ENCODE measurements at regions not wholly inside any gene's neighbourhood (a gene's known extent, or its start where the extent isn't known, plus 50 kb on each side); places are given as distances from the start of the nearest gene placed in this dataset.

- no peak overlapping the region for H3K4me2 ChIP-seq (ENCODE audit: low read depth, low read length)
- H3K9ac ChIP-seq (ENCODE audit: low read length) = no peak overlapping the region
- H3K27me3 ChIP-seq (replicated peaks; ENCODE audit: insufficient read depth, low read length) = no peaks in the 10 kb centered on the region
Observed at GRCh38 chr6:130602151-130602770, 224.9 kb upstream of the SMLR1 start.

GRCh38 chr6:130603391-130603790 is 223.8 kb upstream of the SMLR1 start:
- no peaks in the 10 kb centered on the region for H3K27me3 ChIP-seq (replicated peaks; ENCODE audit: insufficient read depth, low read length)

More at GRCh38 chr6:130602151-130602770, 224.9 kb upstream of the SMLR1 start:
- no peaks in the 10 kb centered on the region for H4K20me1 ChIP-seq (ENCODE audit: insufficient read depth, low read length)
- DNase-seq = no peak
- H3K36me3 ChIP-seq (replicated peaks; ENCODE audit: insufficient read depth, low read length) = no peaks in the 10 kb centered on the region
- no peak overlapping the region for H3K27ac ChIP-seq (ENCODE audit: low read length)
- no peaks in the 10 kb centered on the region for H3K9me3 ChIP-seq (replicated peaks; ENCODE audit: insufficient read depth, low read length)
- no peak overlapping the region for H2AFZ ChIP-seq (ENCODE audit: low read length)
- no peaks in the 10 kb centered on the region for H3F3A ChIP-seq (ENCODE audit: insufficient read depth, low read length)
- 0 out of 2 replicates have a peak, but pooled peaks cover 5% of the 10 kb centered on the region for H3K4me1 ChIP-seq (ENCODE audit: low read length)
- no peak for TF ChIP-seq EZH2phosphoT487 (IDR thresholded peaks at IDR 0.05; ENCODE audit: low read length)
- TF ChIP-seq CTCF (IDR thresholded peaks at IDR 0.05; ENCODE audit: low read length) = no peak
- TF ChIP-seq EZH2 (optimal IDR thresholded peaks at IDR 0.05; ENCODE audit: low read depth, low read length) = no peak
- no peak overlapping the region for H3K4me3 ChIP-seq (ENCODE audit: low read length)
- no peaks in the 10 kb centered on the region for H3K79me2 ChIP-seq (ENCODE audit: low read length)
- H3K9me2 ChIP-seq (replicated peaks; ENCODE audit: insufficient read depth, low read length) = no peaks in the 10 kb centered on the region

GRCh38 chr6:130604841-130605399 is 222.3 kb upstream of the SMLR1 start:
- 0 out of 2 replicates have a peak, but pooled peaks cover 5% of the 10 kb centered on the region for H3K4me1 ChIP-seq (ENCODE audit: low read length)
- no peaks in the 10 kb centered on the region for H3K9me2 ChIP-seq (replicated peaks; ENCODE audit: insufficient read depth, low read length)
- H3K9me3 ChIP-seq (replicated peaks; ENCODE audit: insufficient read depth, low read length) = no peaks in the 10 kb centered on the region
- no peaks in the 10 kb centered on the region for H4K20me1 ChIP-seq (ENCODE audit: insufficient read depth, low read length)
- no peaks in the 10 kb centered on the region for H3K27me3 ChIP-seq (replicated peaks; ENCODE audit: insufficient read depth, low read length)
- no peak overlapping the region for H3K27ac ChIP-seq (ENCODE audit: low read length)
- no peaks in the 10 kb centered on the region for H3F3A ChIP-seq (ENCODE audit: insufficient read depth, low read length)
- no peak overlapping the region for H2AFZ ChIP-seq (ENCODE audit: low read length)
- H3K36me3 ChIP-seq (replicated peaks; ENCODE audit: insufficient read depth, low read length) = no peaks in the 10 kb centered on the region
- H3K79me2 ChIP-seq (ENCODE audit: low read length) = no peaks in the 10 kb centered on the region
- H3K9ac ChIP-seq (ENCODE audit: low read length) = no peak overlapping the region
- no peak for DNase-seq
- no peak overlapping the region for H3K4me3 ChIP-seq (ENCODE audit: low read length)
- no peak overlapping the region for H3K4me2 ChIP-seq (ENCODE audit: low read depth, low read length)
- no peak for TF ChIP-seq CTCF (IDR thresholded peaks at IDR 0.05; ENCODE audit: low read length)
- no peak for TF ChIP-seq EZH2phosphoT487 (IDR thresholded peaks at IDR 0.05; ENCODE audit: low read length)
- no peak for TF ChIP-seq EZH2 (optimal IDR thresholded peaks at IDR 0.05; ENCODE audit: low read depth, low read length)

More at GRCh38 chr6:130603391-130603790, 223.8 kb upstream of the SMLR1 start:
- Histone ChIP-seq H3K4me3 (ENCODE audit: low read length) (no peak overlapping the region), H3K27ac (ENCODE audit: low read length) (no peak overlapping the region), H3K9me2 (replicated peaks; ENCODE audit: insufficient read depth, low read length) (no peaks in the 10 kb centered on the region), H3K9me3 (replicated peaks; ENCODE audit: insufficient read depth, low read length) (no peaks in the 10 kb centered on the region), H3K79me2 (ENCODE audit: low read length) (no peaks in the 10 kb centered on the region), H3K4me2 (ENCODE audit: low read depth, low read length) (no peak overlapping the region), H3F3A (ENCODE audit: insufficient read depth, low read length) (no peaks in the 10 kb centered on the region), H3K9ac (ENCODE audit: low read length) (no peak overlapping the region), H3K36me3 (replicated peaks; ENCODE audit: insufficient read depth, low read length) (no peaks in the 10 kb centered on the region), H4K20me1 (ENCODE audit: insufficient read depth, low read length) (no peaks in the 10 kb centered on the region), H2AFZ (ENCODE audit: low read length) (no peak overlapping the region), H3K4me1 (ENCODE audit: low read length) (0 out of 2 replicates have a peak, but pooled peaks cover 5% of the 10 kb centered on the region)
- DNase-seq = no peak
- no peak for TF ChIP-seq CTCF (IDR thresholded peaks at IDR 0.05; ENCODE audit: low read length)
- TF ChIP-seq EZH2 (optimal IDR thresholded peaks at IDR 0.05; ENCODE audit: low read depth, low read length) = no peak
- no peak for TF ChIP-seq EZH2phosphoT487 (IDR thresholded peaks at IDR 0.05; ENCODE audit: low read length)

Measured in MM.1S (cell line).